ENCODE measurements at regions not wholly inside any gene's neighbourhood (a gene's known extent, or its start where the extent isn't known, plus 50 kb on each side); places are given as distances from the start of the nearest gene placed in this dataset.

- Mint-ChIP-seq H3K9me3 (no peaks in the 10 kb centered on the region), H3K4me3 (no peak overlapping the region), H3K4me1 (ENCODE audit: low read depth) (peaks cover 6% of the 10 kb centered on the region), H3K27me3 (peaks cover 28% of the 10 kb centered on the region), H3K36me3 (ENCODE audit: low read depth) (no peaks in the 10 kb centered on the region), H3K27ac (no peak overlapping the region)
- Histone ChIP-seq H3K9me3 (ENCODE audit: control insufficient read depth in 1 of 2, insufficient read depth in 1 of 2, low read length in 2 of 2) (no peaks in the 10 kb centered on the region), H3K4me1 (ENCODE audit: insufficient read depth, low read length) (no peaks in the 10 kb centered on the region), H3K27me3 (ENCODE audit: control insufficient read depth in 1 of 2, insufficient read depth in 2 of 2, low read length in 2 of 2) (peaks cover 0 to 3% of the 10 kb centered on the region in 2 experiments), H3K27ac (ENCODE audit: low read depth in 1 of 2, low read length in 2 of 2) (no peak overlapping the region), H3K4me3 (ENCODE audit: low read length) (no peak overlapping the region), H3K36me3 (ENCODE audit: insufficient read depth, low read length) (no peaks in the 10 kb centered on the region)
- no peak for TF ChIP-seq CTCF (IDR thresholded peaks at IDR 0.05)
- ChIA-PET CTCF (interaction anchor here (0.6 kb wide), 1 partner anchor 575 kb away, joined by 3 read pairs; no protein-coding TSS in a partner anchor), POLR2A (no interaction called here)
- ATAC-seq (ENCODE audit: poor library complexity) (no peak), DNase-seq (no peak)
- intact Hi-C loops (cut with DNase I, micrococcal nuclease), result no loop called here
Measured at GRCh38 chr7:130843703-130844102, 109.7 kb upstream of the KLF14 start.

GRCh38 chr7:130844811-130845580, 111.0 kb upstream of the KLF14 start:
- no peak overlapping the region for H3K4me3 Mint-ChIP-seq
- ATAC-seq (ENCODE audit: poor library complexity) (no peak), DNase-seq (no peak)
- H3K9me3 Mint-ChIP-seq, result no peaks in the 10 kb centered on the region
- POLR2A ChIA-PET, result no interaction called here
- CTCF ChIA-PET, result no interaction called here
- H3K36me3 ChIP-seq (ENCODE audit: insufficient read depth, low read length), result no peaks in the 10 kb centered on the region
- H3K4me3 ChIP-seq (ENCODE audit: low read length), result no peak overlapping the region
- intact Hi-C loops (cut with DNase I, micrococcal nuclease), result no loop called here
- H3K27ac ChIP-seq (ENCODE audit: low read depth in 1 of 2, low read length in 2 of 2), result no peak overlapping the region
- no peaks in the 10 kb centered on the region for H3K9me3 ChIP-seq (ENCODE audit: control insufficient read depth in 1 of 2, insufficient read depth in 1 of 2, low read length in 2 of 2)
- H3K4me1 Mint-ChIP-seq (ENCODE audit: low read depth), result peaks cover 6% of the 10 kb centered on the region
- no peaks in the 10 kb centered on the region for H3K36me3 Mint-ChIP-seq (ENCODE audit: low read depth)
- H3K4me1 ChIP-seq (ENCODE audit: insufficient read depth, low read length), result no peaks in the 10 kb centered on the region
- peaks cover 0 to 3% of the 10 kb centered on the region in 2 experiments for H3K27me3 ChIP-seq (ENCODE audit: control insufficient read depth in 1 of 2, insufficient read depth in 2 of 2, low read length in 2 of 2)
- no peak overlapping the region for H3K27ac Mint-ChIP-seq
- TF ChIP-seq CTCF (IDR thresholded peaks at IDR 0.05), result no peak
- H3K27me3 Mint-ChIP-seq, result peaks cover 27% of the 10 kb centered on the region

- Histone ChIP-seq H3K27ac (ENCODE audit: low read depth in 1 of 2, low read length in 2 of 2) (no peak overlapping the region), H3K4me3 (ENCODE audit: low read length) (no peak overlapping the region), H3K4me1 (ENCODE audit: insufficient read depth, low read length) (no peaks in the 10 kb centered on the region), H3K36me3 (ENCODE audit: insufficient read depth, low read length) (no peaks in the 10 kb centered on the region), H3K9me3 (ENCODE audit: control insufficient read depth in 1 of 2, insufficient read depth in 1 of 2, low read length in 2 of 2) (no peaks in the 10 kb centered on the region), H3K27me3 (ENCODE audit: control insufficient read depth in 1 of 2, insufficient read depth in 2 of 2, low read length in 2 of 2) (peaks cover 0 to 3% of the 10 kb centered on the region in 2 experiments)
- ATAC-seq (ENCODE audit: poor library complexity), result no peak
- ChIA-PET CTCF (no interaction called here), POLR2A (no interaction called here)
- Mint-ChIP-seq H3K36me3 (ENCODE audit: low read depth) (no peaks in the 10 kb centered on the region), H3K9me3 (no peaks in the 10 kb centered on the region), H3K4me1 (ENCODE audit: low read depth) (peaks cover 6% of the 10 kb centered on the region), H3K27me3 (peaks cover 27% of the 10 kb centered on the region), H3K27ac (no peak overlapping the region), H3K4me3 (no peak overlapping the region)
- DNase-seq, result no peak
- TF ChIP-seq CTCF (IDR thresholded peaks at IDR 0.05), result no peak
- intact Hi-C loops (cut with DNase I, micrococcal nuclease), result no loop called here
Measured at GRCh38 chr7:130845581-130846085, 111.6 kb upstream of the KLF14 start.
